HL-60/S4 treated with retinoic acid at 250 ng/mL for 4 days and 3 days (cell line): ENCODE measurements at regions not wholly inside any gene's neighbourhood (a gene's known extent, or its start where the extent isn't known, plus 50 kb on each side); places are given as distances from the start of the nearest gene placed in this dataset.
"Not testable (repeated sequence)": the region's sequence is repeated elsewhere in the genome, so short reads cannot be mapped to it uniquely, and the experiment has no call there.

ENCODE experiments used
- in situ Hi-C: fragments of 300-500 bp; cut with MboI; formaldehyde crosslinking; loops from 2 replicates; pipeline ENCODE4 v1.7.0; 2022; ENCODE audit warnings: low sequenced_read_pairs

DNA sequence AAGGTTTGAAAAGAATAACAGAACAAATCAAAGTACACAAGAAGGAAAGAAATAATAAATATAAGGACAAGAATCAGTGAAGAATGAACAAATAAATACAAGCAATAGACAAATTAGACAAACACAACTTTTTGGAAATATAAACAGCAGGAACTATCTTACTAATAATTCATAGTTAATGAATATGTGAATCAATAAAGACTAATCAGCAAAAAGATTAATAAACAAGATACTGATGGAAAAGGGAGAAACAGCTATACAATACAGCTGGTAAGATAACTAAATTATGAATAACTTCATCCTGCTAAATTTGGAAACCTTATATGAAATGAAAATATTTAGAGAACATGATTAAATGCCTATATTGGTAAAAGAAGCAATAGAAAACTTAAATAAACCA is 193.6 kb upstream of the SPRED2 start:
- in situ Hi-C loops, result no loop called here

DNA sequence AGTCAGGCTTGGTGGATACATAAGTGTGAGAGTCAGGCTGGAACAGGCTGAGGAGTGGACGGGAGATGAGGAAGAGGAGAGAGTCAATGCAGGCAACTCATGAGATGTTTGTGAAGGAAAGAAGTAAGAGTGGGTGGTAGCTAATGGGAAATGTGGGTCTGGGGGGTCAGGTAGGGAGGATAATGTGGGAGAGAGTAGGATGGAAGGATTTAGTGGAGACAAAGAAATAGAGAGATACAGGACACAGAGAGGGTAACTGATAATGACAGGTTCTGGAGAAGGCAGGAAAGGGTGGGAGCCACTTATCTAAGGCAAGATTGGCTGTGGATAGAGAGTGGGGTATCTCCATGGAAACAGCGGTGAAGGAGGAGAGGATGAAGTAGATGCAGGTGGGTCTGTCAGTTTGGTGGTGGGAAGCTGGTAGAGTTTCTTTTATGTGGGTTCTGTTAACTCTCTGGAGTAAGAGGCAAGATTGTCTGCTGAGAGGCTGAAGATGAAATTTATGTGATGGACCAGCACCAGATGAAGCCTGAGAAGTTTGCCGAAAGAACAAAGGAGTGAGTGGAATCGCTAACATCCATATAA is 190.6 kb upstream of the SPRED2 start:
- in situ Hi-C loops, result no loop called here

- in situ Hi-C loops, result no loop called here
These were observed 190.1 kb upstream of the SPRED2 start for GRCh38 chr2:65622499-65622898.

DNA sequence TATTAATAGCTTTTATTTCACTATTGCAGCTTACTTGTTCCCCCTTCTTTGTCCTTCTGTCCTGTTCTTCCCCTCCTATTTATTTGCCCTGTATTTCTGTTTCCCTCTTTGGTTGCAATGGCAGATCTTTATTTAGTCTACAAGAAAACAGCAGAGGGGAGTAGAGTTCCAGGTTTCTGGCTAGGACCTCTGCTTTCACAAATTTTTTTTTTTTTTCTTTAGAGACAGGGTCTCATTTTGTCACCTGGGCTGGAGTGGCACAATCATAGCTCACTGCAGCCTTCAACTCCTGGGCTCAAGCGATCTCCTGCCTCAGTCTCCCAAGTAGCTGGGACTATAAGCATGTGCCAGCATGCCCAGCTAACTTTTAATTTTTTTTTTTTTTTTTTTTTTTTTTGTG is 188.1 kb upstream of the SPRED2 start:
- in situ Hi-C loops, result no loop called here

DNA sequence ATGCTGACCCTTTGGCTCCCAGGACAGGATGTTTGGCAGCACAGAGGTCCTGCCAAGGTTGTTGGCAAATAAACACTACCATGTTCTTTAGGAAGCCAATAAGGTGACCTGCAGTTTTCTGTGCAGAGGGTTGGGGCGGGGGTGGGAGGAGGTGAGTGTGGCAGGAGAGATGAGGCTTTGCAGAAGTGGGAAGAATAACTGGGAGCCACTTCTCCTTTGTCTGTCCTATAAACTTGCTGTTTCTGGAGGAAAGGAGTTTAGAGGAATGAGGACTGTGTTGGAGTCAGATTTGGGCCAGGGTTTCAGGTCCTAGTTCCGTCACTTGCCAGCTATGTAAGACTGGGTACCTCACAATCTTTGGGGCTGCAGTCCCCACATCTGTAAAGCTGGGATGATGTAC is 187.6 kb upstream of the SPRED2 start:
- in situ Hi-C loops, result no loop called here

DNA sequence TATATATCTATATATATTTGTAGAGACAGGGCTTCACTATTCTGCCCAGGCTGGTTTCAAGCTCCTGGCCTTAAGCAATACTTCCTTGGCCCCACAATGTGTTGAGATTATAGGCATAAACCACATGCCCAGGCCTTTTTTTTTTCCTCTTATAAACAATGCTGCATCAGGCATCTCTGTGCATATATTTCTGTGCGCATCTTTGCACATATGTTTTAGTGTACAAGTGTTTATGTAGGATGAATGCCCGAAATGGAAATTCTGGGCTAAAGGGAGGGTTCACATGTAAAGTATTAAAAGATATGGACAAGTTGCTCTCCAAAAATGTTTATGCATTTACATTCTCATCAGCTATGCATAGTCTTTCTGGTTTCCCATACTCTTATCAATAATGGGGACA is 183.2 kb upstream of the SPRED2 start:
- in situ Hi-C loops, result no loop called here

DNA sequence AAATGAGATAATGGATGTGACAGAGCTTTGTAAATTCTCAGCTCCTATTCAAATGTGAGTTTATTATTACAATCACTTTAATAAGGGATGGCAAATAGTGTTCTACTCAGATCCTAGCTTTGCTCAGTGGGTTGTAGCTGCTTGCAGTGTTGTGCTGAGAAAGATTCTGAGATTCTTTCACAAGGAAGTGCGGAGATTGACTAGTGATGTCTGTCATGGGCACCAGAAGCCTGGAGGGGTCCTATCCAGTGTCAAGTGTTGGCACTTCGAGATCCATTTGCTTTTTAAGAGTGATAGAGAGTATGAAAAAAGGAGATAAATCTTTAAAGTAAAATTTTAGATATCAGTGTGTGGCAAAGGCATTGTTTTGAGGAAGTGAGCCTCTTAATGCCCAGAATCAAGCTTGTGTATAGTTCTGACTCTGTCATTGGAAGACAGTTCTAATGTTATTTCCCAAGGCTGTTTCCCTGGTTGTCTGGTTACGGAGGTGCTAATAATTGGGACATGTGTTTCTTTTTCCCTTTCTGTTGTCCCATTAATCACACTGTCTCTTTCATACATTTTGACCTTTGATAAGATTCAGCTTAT is 181.7 kb upstream of the SPRED2 start:
- in situ Hi-C loops, result no loop called here

GRCh38 chr2:65611488-65611887 is 179.1 kb upstream of the SPRED2 start:
- in situ Hi-C loops, result no loop called here

DNA sequence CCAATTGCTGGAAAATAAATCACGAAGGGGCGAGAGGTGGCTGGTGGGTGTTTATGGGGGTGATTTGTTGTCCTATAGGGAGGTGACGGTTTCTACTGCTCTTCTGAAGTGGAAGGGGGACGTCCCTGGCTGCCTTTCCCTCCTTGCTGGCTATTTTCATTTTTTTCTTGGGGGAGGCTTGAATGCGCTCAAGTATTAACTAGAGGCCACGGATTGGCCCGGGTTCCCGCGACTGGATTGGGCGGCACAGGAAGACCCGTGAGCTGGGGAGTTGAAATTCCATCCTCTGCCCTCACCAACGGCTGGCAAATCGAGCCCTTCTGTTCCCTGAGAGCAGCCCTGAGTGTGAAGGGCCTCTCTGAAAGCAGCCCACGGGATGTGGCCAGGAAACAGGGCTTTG is 176.5 kb upstream of the SPRED2 start:
- in situ Hi-C loops, result no loop called here

DNA sequence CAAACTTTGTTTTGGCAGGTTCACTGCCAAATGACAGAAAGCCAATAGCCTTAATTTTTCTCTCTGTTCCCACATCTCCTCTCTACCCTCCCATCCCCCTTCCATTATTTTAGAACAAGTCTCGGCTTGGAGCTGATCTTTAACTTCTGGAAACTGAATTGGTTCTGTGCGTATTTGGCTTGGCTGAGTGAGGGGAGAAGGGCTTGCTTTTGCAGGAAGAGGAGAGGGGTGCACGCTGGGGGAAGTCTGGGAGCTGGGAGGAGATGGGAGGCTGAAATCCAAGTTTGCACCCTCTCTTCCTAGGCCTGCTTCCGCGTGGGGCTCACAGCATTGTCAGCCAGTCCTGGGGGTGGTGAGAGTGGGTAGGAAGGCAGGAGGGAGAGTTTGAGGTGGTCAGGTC is 176.1 kb upstream of the SPRED2 start:
- in situ Hi-C loops, result no loop called here

GRCh38 chr2:65607662-65608305 is 175.4 kb upstream of the SPRED2 start:
- in situ Hi-C loops, result no loop called here

- in situ Hi-C loops, result no loop called here
These were observed 173.3 kb upstream of the SPRED2 start for GRCh38 chr2:65605743-65606058.

DNA sequence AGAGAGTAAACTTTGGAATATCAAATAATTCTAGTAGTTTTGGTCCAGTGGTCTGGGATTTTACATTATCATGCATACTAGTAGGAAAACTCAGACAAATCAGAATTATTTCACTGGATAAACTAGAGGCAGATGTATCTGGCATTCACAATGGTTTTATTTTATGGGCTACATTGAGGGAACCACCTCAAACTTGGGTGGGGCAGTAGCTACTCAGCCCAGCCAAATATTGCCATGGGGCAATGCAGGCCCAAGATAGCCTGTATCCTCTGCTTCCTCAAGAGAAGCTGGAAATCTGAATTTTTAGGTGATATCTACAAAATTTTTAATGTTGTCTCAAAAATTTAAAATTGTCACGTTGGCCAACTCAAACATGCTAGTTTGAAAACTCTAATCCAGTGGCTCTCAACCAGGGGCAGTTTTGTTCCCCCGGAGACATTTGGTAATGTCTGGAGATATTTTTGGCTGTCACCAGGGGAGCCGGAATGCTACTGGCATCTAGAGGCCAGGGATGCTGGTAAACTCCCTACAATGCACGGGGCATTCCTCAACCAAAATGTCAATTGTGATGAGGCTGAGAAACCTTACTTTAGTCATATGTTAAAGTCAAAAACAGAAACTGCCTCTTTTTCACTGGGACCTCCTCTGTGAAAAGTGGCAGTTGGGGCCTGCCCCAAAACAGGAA is 172.8 kb upstream of the SPRED2 start:
- in situ Hi-C loops, result no loop called here

DNA sequence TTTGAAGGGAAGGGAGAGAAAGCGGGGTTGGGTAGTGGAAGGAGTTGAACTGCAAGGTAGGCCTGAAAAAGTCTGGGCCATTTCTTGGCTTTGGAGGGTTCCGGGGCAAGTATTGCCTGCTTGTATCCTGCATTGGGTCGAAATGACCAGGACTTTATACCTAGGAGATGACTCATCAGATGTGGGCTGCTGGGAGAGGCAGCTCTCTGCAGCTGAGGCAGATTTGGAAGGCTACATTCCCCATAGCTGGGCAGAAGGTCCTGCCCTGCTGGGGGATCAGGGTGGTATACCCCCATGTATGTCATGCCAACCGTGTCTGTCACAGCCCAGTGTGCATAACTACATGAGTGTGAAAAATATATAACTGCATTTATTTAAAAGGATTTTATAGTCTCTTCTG is 171.8 kb upstream of the SPRED2 start:
- in situ Hi-C loops, result no loop called here

- in situ Hi-C loops, result no loop called here
These were observed 170.3 kb upstream of the SPRED2 start for GRCh38 chr2:65602603-65603235.

- in situ Hi-C loops, result not testable (repeated sequence)
These were observed 168.5 kb upstream of the SPRED2 start for GRCh38 chr2:65600871-65601270.

- in situ Hi-C loops, result not testable (repeated sequence)
These were observed 168.0 kb upstream of the SPRED2 start for GRCh38 chr2:65600351-65600750.

DNA sequence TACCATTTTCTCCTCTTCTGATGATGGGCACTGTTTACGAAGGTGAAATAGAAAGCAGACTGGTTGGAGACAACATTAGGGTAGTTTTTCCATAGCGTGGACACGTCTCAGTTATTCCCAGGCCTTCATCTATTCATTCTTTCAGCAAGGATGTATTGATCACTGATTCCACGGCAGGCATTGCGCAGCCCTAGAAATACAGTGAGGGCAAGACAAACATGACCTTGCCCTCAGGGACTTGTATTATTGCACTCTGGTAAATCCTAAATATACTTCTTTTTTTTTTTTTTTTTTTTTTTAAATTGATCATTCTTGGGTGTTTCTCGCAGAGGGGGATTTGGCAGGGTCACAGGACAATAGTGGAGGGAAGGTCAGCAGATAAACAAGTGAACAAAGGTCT is 167.3 kb upstream of the SPRED2 start:
- in situ Hi-C loops, result no loop called here

DNA sequence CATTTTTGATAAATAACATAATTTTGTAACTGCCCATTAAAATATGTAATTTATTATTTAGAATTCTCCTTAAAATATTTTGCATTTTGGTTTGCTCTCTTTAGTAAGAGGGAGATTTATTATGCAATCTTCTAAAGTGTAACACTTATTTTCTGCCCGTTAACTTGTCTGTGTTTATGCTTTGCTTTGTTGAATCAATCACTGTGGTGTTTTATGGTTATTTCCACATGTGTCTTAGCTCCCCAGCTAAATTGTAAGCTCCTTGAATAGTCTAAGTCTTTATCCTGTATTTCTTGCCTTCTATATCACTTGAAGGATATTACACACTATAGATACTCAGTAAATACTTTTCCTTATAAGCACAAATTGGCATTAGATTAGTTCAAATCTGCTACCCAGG is 166.6 kb upstream of the SPRED2 start:
- in situ Hi-C loops, result no loop called here

- in situ Hi-C loops, result no loop called here
These were observed 165.9 kb upstream of the SPRED2 start for GRCh38 chr2:65598264-65598663.

- in situ Hi-C loops, result no loop called here
These were observed 163.2 kb upstream of the SPRED2 start for GRCh38 chr2:65595630-65596029.

- in situ Hi-C loops, result no loop called here
These were observed 161.8 kb upstream of the SPRED2 start for GRCh38 chr2:65594150-65594549.
